Stromal cell of bone marrow (primary cell): ENCODE measurements at regions not wholly inside any gene's neighbourhood (a gene's known extent, or its start where the extent isn't known, plus 50 kb on each side); places are given as distances from the start of the nearest gene placed in this dataset.

Experiments used
- DNase-seq: peaks from one replicate; pipeline ENCODE4 v3.0.0-alpha.2; 2012; ENCODE audit warnings: low read depth

- DNase-seq: no peak
Observed at GRCh38 chr9:107994648-107995047, 505.1 kb upstream of the KLF4 start.

DNA sequence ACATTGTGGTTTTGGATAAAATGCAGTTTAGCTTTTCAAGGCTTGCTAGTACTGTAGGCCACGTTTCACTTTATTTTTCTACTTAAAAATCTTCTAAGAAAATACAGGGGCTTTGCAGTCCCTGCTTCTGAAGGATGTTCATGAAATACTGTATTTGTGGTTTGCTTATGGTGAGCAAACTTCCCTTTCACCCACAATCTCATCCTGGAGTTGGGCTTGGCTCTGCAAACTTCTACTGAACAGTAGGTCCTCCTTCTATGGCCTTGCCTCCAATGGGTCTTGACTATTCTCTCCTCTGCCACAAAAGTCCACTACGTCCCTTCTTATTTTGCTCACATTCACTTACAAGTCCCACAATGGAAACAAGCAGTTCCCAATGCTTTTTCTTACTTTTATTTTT lies 502.7 kb upstream of the KLF4 start:
- no peak for DNase-seq

- no peak for DNase-seq
Observed at GRCh38 chr9:107991581-107991980, 502.0 kb upstream of the KLF4 start.

- no peak for DNase-seq
Observed at GRCh38 chr9:107989544-107989943, 500.0 kb upstream of the KLF4 start.

DNA sequence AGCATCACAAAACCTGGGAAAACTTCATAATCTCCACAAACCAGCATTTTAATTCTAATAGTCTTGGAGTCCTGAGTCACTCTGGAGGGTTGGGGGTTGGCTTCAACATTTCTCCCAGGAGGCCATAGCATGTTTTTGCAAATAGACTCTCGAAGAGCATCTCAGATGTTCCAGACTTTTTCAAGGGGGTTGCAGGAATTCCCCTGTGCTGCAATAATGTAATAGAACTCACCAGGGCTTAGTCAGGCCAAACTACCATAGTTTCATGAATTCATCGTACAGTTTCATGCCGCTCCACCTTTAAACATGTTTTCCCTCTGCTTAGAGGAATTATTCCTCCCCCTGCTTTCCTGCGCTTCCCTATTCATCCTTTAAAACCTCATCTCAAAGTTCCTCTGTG lies 499.5 kb upstream of the KLF4 start:
- DNase-seq: no peak

DNA sequence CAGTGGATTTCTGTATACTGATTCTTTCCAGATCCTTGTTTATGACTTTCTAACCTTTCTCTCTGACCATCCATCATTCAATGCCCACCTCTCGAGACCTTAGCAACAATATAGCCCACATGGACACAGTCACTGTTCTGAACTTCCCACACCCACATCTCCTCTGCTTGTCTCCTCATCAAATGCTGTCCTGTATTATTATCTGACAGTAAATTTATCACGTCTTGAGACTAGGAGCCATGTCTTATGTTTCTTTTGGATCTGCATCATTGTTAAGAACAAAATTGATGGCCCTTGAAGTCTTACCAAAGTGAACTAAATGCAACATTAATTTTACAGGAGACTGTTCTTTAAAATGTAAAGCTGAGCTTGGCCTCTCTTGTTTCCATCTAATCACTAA lies 495.4 kb upstream of the KLF4 start:
- DNase-seq: no peak

GRCh38 chr9:107983762-107984161 lies 494.2 kb upstream of the KLF4 start:
- DNase-seq: no peak

GRCh38 chr9:107983181-107983603 lies 493.6 kb upstream of the KLF4 start:
- peak; percentile 52 for DNase-seq

DNA sequence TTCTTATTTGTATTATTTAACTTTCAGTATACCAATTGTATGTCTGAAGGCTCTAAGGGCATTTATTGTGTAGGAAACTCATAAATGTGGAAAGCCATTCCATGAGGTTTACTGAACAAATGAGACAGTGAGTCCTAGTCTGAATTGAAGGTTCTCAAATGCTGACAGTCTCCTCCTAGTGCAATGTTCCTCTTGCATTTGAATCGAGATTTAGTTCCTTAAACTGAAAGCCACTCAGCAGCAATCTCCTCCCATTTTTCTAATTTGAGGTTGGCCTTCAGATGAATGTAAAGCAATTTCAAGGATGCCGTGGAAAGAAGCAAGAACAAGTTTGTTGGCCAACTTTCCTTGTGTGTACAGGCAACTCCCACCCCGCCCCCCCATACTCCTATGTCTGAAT lies 493.2 kb upstream of the KLF4 start:
- DNase-seq: no peak

DNA sequence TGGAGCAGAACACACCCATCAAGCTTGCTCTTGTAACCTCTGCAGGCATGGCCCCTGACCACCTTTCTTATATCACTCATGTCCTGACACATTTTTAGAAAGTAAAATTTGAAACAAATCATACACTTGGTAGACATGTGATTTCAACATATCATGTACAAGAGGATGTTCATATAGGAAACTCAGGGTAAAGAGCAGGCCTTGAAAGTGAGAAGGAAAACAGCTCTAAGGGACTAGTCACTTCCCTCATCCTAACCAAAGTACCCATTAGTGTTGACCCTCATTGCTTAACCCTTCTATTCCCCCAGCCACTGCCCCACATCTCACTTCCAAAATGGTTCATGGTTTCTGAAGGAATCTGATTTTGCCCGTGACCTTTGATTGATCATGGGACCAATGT lies 492.4 kb upstream of the KLF4 start:
- no peak for DNase-seq

DNA sequence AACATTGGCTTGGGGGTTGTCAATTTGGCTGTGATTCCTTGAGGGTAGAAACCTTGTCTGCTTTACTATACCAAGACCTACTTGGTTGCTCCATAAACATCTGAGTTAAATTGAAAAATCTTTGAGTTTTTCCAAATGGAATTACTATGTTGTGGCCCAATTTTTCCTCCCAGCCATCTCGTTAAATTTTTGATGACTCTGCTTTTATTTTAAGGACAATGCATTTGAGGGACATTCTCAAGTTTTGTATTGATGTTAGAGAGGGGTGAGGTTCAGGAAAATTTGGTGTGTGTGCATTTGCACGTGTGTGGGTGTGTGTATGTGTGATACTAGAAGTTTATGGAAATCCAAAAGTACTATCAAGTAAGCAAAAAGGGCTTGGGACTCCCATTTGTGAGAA lies 491.4 kb upstream of the KLF4 start:
- DNase-seq: no peak

DNA sequence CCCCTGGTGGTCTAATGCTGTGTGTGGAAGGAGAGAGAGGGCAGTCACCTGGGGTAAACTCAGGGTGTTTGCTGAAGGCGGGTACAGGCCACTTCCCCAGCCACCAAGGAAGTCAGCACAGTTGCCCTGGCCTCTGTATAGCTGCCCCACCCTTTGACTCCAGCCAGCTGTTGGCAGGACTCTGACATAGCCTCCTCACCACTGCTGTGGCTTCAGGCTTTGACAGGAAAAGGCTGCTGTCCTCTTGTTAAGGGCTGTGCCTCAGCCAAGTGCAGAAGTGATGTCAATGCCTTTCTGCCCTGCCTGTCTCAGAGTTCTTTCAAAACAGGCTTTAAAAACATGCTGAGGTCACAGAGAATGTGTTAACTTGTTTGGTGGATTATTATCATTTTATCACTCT lies 487.2 kb upstream of the KLF4 start:
- DNase-seq: peak; percentile 33

DNA sequence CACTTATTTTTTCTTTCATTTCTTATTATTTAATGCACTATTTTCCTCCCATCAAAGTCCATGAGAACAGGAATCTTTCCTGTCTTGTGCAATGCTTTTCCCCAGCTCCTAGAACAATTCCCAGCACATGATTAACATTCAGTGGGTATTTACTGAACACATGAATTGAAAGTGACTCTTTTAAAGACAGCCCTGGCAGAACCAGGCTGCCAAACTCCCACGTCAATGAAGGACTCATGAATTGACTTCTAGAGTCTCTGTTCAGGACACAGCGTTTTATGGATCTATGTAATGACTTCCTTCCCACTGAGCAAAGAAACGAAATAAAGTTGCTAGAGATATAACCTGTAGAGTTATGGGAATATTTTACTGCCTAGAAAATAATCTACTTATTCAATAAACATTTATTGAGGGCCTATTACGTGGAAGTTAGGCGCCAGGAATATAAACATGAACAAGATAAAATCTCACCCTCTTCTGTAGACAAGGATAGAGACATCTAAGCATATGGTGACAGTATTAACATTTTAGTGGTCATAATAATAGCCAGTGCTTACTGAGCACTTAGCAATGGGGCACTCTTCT lies 485.9 kb upstream of the KLF4 start:
- DNase-seq: peak; percentile 14

DNA sequence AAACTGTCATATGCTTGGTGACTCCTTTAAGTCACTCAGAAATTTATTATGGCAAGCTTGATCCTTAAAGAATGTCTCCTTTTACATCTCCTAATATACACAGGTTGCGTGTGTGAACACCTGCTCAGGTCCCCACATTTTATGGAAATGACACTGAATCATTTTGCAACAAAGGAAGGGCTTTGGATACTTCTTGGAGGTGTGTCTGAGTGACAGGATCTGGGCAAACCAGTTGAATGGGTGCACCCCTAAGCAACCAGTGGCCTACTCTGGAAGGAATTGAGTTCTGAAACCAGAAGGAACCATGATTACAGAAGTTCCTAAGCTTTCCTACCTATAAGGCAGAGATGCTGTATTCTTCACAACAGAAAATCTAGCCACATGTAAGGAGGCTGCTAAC lies 483.9 kb upstream of the KLF4 start:
- no peak for DNase-seq

DNA sequence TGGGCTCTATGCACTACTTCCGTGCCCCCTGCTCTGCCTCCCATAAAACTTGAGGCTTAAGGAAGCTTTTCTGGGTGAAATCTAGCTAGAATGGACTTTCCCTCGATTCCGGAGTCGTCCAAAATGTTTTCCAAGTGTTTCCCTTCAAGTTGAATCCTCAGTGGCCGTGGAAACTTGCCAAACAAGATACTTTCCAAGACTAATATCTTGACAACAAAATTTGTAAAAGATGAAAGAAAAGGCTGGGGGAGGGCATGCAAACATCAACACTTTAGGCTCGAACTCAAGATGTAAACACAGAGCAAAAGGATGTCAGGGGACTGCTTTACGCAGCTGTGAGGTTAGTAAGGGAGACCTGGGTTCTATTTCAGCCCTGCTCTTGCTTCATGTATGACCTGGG lies 482.8 kb upstream of the KLF4 start:
- DNase-seq: no peak

DNA sequence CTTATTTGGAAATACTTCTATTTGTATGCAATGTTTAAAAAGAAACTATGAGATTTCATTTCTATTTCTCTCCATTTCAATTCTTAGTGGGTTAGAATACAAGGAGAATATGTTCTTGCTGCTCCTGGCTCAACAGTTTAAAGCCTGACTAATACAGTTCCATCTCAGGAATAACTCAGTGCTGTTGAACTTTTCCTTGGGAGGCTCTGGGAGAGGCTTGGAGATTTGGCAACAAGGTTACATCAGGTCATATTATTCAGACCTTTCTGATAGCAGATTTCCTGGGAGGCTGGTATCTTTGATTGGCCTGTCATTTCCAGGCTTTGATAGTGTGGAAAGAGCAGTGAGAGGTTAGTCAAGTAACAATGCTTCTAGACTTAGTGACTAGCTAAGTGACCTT lies 481.7 kb upstream of the KLF4 start:
- no peak for DNase-seq

DNA sequence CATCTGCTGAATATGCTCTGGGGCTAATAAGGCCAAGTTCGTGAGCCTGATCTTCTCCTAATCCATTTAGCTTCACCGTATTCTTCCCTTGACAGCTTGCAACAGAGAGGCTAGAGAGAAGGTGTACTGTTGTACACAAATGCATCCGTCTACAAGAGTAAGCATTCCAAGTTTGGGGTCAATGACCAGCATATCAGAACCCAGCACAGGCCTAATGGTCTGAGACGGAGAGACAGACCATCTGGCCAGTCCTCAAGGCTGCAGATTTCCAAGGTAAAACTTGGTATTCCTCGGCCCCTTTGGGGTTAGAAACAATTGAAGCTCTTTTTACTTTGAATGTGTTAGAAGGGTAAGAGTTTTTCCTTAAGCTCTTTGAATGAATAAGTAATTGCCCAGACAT lies 481.2 kb upstream of the KLF4 start:
- no peak for DNase-seq

- no peak for DNase-seq
Observed at GRCh38 chr9:107969727-107970126, 480.2 kb upstream of the KLF4 start.

DNA sequence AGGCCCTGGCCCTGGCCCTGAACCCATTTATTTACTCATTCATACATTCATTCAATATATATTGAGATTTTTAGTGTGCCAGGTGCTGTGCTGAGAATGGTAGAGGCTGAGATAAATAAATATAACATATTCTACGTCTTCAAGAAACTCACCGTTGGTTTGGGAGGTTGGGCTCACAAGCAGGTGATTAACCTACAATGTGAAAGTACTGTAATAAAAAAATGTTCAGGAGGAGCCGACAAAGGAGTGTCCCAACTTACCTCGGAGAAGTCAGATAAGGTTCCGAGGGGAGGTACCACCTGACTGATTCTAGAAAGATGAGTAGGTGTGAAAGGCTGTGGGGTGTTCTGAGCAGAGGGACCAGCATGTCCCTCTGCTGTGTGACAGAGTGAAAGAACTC lies 479.6 kb upstream of the KLF4 start:
- DNase-seq: no peak

GRCh38 chr9:107963246-107963645 lies 473.7 kb upstream of the KLF4 start:
- DNase-seq: no peak

GRCh38 chr9:107960916-107961315 lies 471.3 kb upstream of the KLF4 start:
- DNase-seq: no peak

GRCh38 chr9:107954312-107954711 lies 464.7 kb upstream of the KLF4 start:
- no peak for DNase-seq

DNA sequence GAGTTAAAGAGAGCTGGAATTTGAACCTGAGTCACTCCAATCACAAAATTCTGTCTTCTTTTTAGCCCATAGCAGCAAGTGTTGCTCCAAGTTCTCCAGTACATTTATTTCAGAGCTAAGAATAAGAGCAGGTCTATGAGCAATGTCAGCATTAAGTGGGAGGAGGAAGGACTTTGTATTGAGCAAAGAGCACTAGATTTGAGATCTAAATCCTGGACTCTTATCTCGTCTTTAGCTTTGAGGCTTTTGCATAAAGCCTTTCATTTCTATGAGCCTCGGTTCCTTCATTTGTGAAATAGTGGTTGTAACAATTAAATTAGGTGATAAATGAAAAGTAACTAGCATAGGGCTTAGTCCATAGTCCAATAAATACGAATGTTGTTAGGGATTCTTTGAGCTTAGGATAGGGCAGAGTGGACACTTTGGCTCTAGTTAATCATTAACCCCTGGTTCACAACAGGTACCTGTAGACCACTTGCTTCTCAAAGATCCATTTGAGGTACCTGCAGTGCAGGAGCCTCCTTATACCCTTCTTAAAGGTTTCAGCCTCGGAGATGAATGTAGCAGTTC lies 464.1 kb upstream of the KLF4 start:
- no peak for DNase-seq

- DNase-seq: no peak
Observed at GRCh38 chr9:107952773-107953172, 463.2 kb upstream of the KLF4 start.

GRCh38 chr9:107951511-107951910 lies 461.9 kb upstream of the KLF4 start:
- DNase-seq: no peak
